ENCODE measurements at regions not wholly inside any gene's neighbourhood (a gene's known extent, or its start where the extent isn't known, plus 50 kb on each side); places are given as distances from the start of the nearest gene placed in this dataset.

GRCh38 chr3:23068016-23068728 is 135.0 kb upstream of the UBE2E2 start:
- Histone ChIP-seq H3K4me3 (ENCODE audit: low read length) (peak overlapping the region; percentile 33; the same call in 1 of the 2 replicates), H3K27ac (ENCODE audit: low read length) (peak overlapping the region; percentile 49), H3K9ac (ENCODE audit: low read depth, low read length) (no peak overlapping the region), H3K9me3 (ENCODE audit: insufficient read depth, low read depth, low read length) (no peaks in the 10 kb centered on the region), H3K4me1 (ENCODE audit: insufficient read depth, low read length) (peaks cover 20% of the 10 kb centered on the region), H3K27me3 (ENCODE audit: insufficient read depth, low read length) (no peaks in the 10 kb centered on the region), H3K36me3 (ENCODE audit: insufficient read depth, low read depth, low read length) (no peaks in the 10 kb centered on the region)

- Histone ChIP-seq H3K4me1 (ENCODE audit: insufficient read depth, low read length) (peaks cover 20% of the 10 kb centered on the region), H3K27me3 (ENCODE audit: insufficient read depth, low read length) (no peaks in the 10 kb centered on the region), H3K27ac (ENCODE audit: low read length) (no peak overlapping the region), H3K9me3 (ENCODE audit: insufficient read depth, low read depth, low read length) (no peaks in the 10 kb centered on the region), H3K36me3 (ENCODE audit: insufficient read depth, low read depth, low read length) (no peaks in the 10 kb centered on the region), H3K9ac (ENCODE audit: low read depth, low read length) (no peak overlapping the region), H3K4me3 (ENCODE audit: low read length) (no peak overlapping the region)
These were observed 131.8 kb upstream of the UBE2E2 start for GRCh38 chr3:23071296-23071695.

- Histone ChIP-seq H3K4me1 (ENCODE audit: insufficient read depth, low read length) (peaks cover 20% of the 10 kb centered on the region), H3K27ac (ENCODE audit: low read length) (no peak overlapping the region), H3K4me3 (ENCODE audit: low read length) (no peak overlapping the region), H3K9me3 (ENCODE audit: insufficient read depth, low read depth, low read length) (no peaks in the 10 kb centered on the region), H3K9ac (ENCODE audit: low read depth, low read length) (no peak overlapping the region), H3K27me3 (ENCODE audit: insufficient read depth, low read length) (no peaks in the 10 kb centered on the region), H3K36me3 (ENCODE audit: insufficient read depth, low read depth, low read length) (no peaks in the 10 kb centered on the region)
These were observed 131.4 kb upstream of the UBE2E2 start for GRCh38 chr3:23071758-23072157.

- Histone ChIP-seq H3K36me3 (ENCODE audit: insufficient read depth, low read depth, low read length) (no peaks in the 10 kb centered on the region), H3K9ac (ENCODE audit: low read depth, low read length) (no peak overlapping the region), H3K27ac (ENCODE audit: low read length) (no peak overlapping the region), H3K4me1 (ENCODE audit: insufficient read depth, low read length) (peaks cover 13% of the 10 kb centered on the region), H3K4me3 (ENCODE audit: low read length) (no peak overlapping the region), H3K27me3 (ENCODE audit: insufficient read depth, low read length) (no peaks in the 10 kb centered on the region), H3K9me3 (ENCODE audit: insufficient read depth, low read depth, low read length) (no peaks in the 10 kb centered on the region)
These were observed 130.4 kb upstream of the UBE2E2 start for GRCh38 chr3:23072693-23073092.

- no peaks in the 10 kb centered on the region for H3K27me3 ChIP-seq (ENCODE audit: insufficient read depth, low read length)
- H3K36me3 ChIP-seq (ENCODE audit: insufficient read depth, low read depth, low read length) = no peaks in the 10 kb centered on the region
- H3K4me3 ChIP-seq (ENCODE audit: low read length) = no peak overlapping the region
- H3K9ac ChIP-seq (ENCODE audit: low read depth, low read length) = no peak overlapping the region
- no peak overlapping the region for H3K27ac ChIP-seq (ENCODE audit: low read length)
- H3K9me3 ChIP-seq (ENCODE audit: insufficient read depth, low read depth, low read length) = no peaks in the 10 kb centered on the region
- H3K4me1 ChIP-seq (ENCODE audit: insufficient read depth, low read length) = peaks cover 7% of the 10 kb centered on the region
These were observed 129.3 kb upstream of the UBE2E2 start for GRCh38 chr3:23073724-23074305.

- H3K9ac ChIP-seq (ENCODE audit: low read depth, low read length) = no peak overlapping the region
- no peaks in the 10 kb centered on the region for H3K9me3 ChIP-seq (ENCODE audit: insufficient read depth, low read depth, low read length)
- no peak overlapping the region for H3K27ac ChIP-seq (ENCODE audit: low read length)
- peaks cover 20% of the 10 kb centered on the region for H3K4me1 ChIP-seq (ENCODE audit: insufficient read depth, low read length)
- no peaks in the 10 kb centered on the region for H3K36me3 ChIP-seq (ENCODE audit: insufficient read depth, low read depth, low read length)
- no peak overlapping the region for H3K4me3 ChIP-seq (ENCODE audit: low read length)
- H3K27me3 ChIP-seq (ENCODE audit: insufficient read depth, low read length) = no peaks in the 10 kb centered on the region
These were observed 127.6 kb upstream of the UBE2E2 start for GRCh38 chr3:23075496-23075895.

GRCh38 chr3:23076437-23076836 is 126.7 kb upstream of the UBE2E2 start:
- no peak overlapping the region for H3K27ac ChIP-seq (ENCODE audit: low read length)
- H3K36me3 ChIP-seq (ENCODE audit: insufficient read depth, low read depth, low read length) = no peaks in the 10 kb centered on the region
- peaks cover 20% of the 10 kb centered on the region for H3K4me1 ChIP-seq (ENCODE audit: insufficient read depth, low read length)
- no peak overlapping the region for H3K4me3 ChIP-seq (ENCODE audit: low read length)
- H3K9ac ChIP-seq (ENCODE audit: low read depth, low read length) = no peak overlapping the region
- no peaks in the 10 kb centered on the region for H3K9me3 ChIP-seq (ENCODE audit: insufficient read depth, low read depth, low read length)
- H3K27me3 ChIP-seq (ENCODE audit: insufficient read depth, low read length) = no peaks in the 10 kb centered on the region

- Histone ChIP-seq H3K9me3 (ENCODE audit: insufficient read depth, low read depth, low read length) (no peaks in the 10 kb centered on the region), H3K36me3 (ENCODE audit: insufficient read depth, low read depth, low read length) (no peaks in the 10 kb centered on the region), H3K4me1 (ENCODE audit: insufficient read depth, low read length) (peaks cover 20% of the 10 kb centered on the region), H3K27ac (ENCODE audit: low read length) (no peak overlapping the region), H3K27me3 (ENCODE audit: insufficient read depth, low read length) (no peaks in the 10 kb centered on the region), H3K4me3 (ENCODE audit: low read length) (no peak overlapping the region), H3K9ac (ENCODE audit: low read depth, low read length) (no peak overlapping the region)
These were observed 126.0 kb upstream of the UBE2E2 start for GRCh38 chr3:23077126-23077525.

GRCh38 chr3:23078735-23079134 is 124.4 kb upstream of the UBE2E2 start:
- peak overlapping the region; percentile 3; the same call in 1 of the 2 replicates for H3K4me3 ChIP-seq (ENCODE audit: low read length)
- no peaks in the 10 kb centered on the region for H3K27me3 ChIP-seq (ENCODE audit: insufficient read depth, low read length)
- no peaks in the 10 kb centered on the region for H3K9me3 ChIP-seq (ENCODE audit: insufficient read depth, low read depth, low read length)
- no peak overlapping the region for H3K27ac ChIP-seq (ENCODE audit: low read length)
- peaks cover 20% of the 10 kb centered on the region for H3K4me1 ChIP-seq (ENCODE audit: insufficient read depth, low read length)
- H3K36me3 ChIP-seq (ENCODE audit: insufficient read depth, low read depth, low read length) = no peaks in the 10 kb centered on the region
- no peak overlapping the region for H3K9ac ChIP-seq (ENCODE audit: low read depth, low read length)

- Histone ChIP-seq H3K27me3 (ENCODE audit: insufficient read depth, low read length) (no peaks in the 10 kb centered on the region), H3K9me3 (ENCODE audit: insufficient read depth, low read depth, low read length) (no peaks in the 10 kb centered on the region), H3K36me3 (ENCODE audit: insufficient read depth, low read depth, low read length) (no peaks in the 10 kb centered on the region), H3K4me3 (ENCODE audit: low read length) (no peak overlapping the region), H3K9ac (ENCODE audit: low read depth, low read length) (no peak overlapping the region), H3K27ac (ENCODE audit: low read length) (no peak overlapping the region), H3K4me1 (ENCODE audit: insufficient read depth, low read length) (peaks cover 20% of the 10 kb centered on the region)
These were observed 123.2 kb upstream of the UBE2E2 start for GRCh38 chr3:23079976-23080375.

- no peak overlapping the region for H3K9ac ChIP-seq (ENCODE audit: low read depth, low read length)
- no peak overlapping the region for H3K27ac ChIP-seq (ENCODE audit: low read length)
- H3K36me3 ChIP-seq (ENCODE audit: insufficient read depth, low read depth, low read length) = no peaks in the 10 kb centered on the region
- peaks cover 13% of the 10 kb centered on the region for H3K4me1 ChIP-seq (ENCODE audit: insufficient read depth, low read length)
- no peak overlapping the region for H3K4me3 ChIP-seq (ENCODE audit: low read length)
- no peaks in the 10 kb centered on the region for H3K27me3 ChIP-seq (ENCODE audit: insufficient read depth, low read length)
- no peaks in the 10 kb centered on the region for H3K9me3 ChIP-seq (ENCODE audit: insufficient read depth, low read depth, low read length)
These were observed 119.4 kb upstream of the UBE2E2 start for GRCh38 chr3:23083701-23084100.

GRCh38 chr3:23084367-23084766 is 118.8 kb upstream of the UBE2E2 start:
- Histone ChIP-seq H3K36me3 (ENCODE audit: insufficient read depth, low read depth, low read length) (no peaks in the 10 kb centered on the region), H3K9ac (ENCODE audit: low read depth, low read length) (no peak overlapping the region), H3K9me3 (ENCODE audit: insufficient read depth, low read depth, low read length) (no peaks in the 10 kb centered on the region), H3K4me1 (ENCODE audit: insufficient read depth, low read length) (peaks cover 9% of the 10 kb centered on the region), H3K27me3 (ENCODE audit: insufficient read depth, low read length) (no peaks in the 10 kb centered on the region), H3K4me3 (ENCODE audit: low read length) (no peak overlapping the region), H3K27ac (ENCODE audit: low read length) (no peak overlapping the region)
